Testis (tissue), 2 donors: ENCODE measurements at regions not wholly inside any gene's neighbourhood (a gene's known extent, or its start where the extent isn't known, plus 50 kb on each side); places are given as distances from the start of the nearest gene placed in this dataset.

ENCODE experiments used
- small RNA-seq, 2 donors: library from RNA; depleted of rRNA; stranded (forward); fragments of <200 nt; gene quantifications; one replicate each; pipeline ENCODE3, GENCODE V24; 2016

Small RNA genes lying in the stretch of these regions (small RNA-seq; reads per million reads assigned to genes)
- gene AC018692.3 (0 reads per million in 2 donors), gene RF00003 (0 to 0.28 reads per million in 2 donors), gene RF00156 (0 reads per million in 2 donors), gene RN7SL52P (0 reads per million in 2 donors)
